ENCODE measurements at regions not wholly inside any gene's neighbourhood (a gene's known extent, or its start where the extent isn't known, plus 50 kb on each side); places are given as distances from the start of the nearest gene placed in this dataset.
"Not testable (repeated sequence)": the region's sequence is repeated elsewhere in the genome, so short reads cannot be mapped to it uniquely, and the experiment has no call there.

GRCh38 chr18:30800800-30801199 lies 241.7 kb downstream of the DSC3 start:
- Histone ChIP-seq H3K36me3 (no peaks in the 10 kb centered on the region), H3K4me3 (no peak overlapping the region), H3K9me3 (ENCODE audit: low read depth) (no peaks in the 10 kb centered on the region), H3K4me1 (ENCODE audit: low read depth) (no peaks in the 10 kb centered on the region), H3K27ac (no peak overlapping the region), H3K27me3 (no peaks in the 10 kb centered on the region)
- no peak for DNase-seq (ENCODE audit: low read depth in 1 of 2, low spot score in 1 of 2)
- TF ChIP-seq, protein P1, sequence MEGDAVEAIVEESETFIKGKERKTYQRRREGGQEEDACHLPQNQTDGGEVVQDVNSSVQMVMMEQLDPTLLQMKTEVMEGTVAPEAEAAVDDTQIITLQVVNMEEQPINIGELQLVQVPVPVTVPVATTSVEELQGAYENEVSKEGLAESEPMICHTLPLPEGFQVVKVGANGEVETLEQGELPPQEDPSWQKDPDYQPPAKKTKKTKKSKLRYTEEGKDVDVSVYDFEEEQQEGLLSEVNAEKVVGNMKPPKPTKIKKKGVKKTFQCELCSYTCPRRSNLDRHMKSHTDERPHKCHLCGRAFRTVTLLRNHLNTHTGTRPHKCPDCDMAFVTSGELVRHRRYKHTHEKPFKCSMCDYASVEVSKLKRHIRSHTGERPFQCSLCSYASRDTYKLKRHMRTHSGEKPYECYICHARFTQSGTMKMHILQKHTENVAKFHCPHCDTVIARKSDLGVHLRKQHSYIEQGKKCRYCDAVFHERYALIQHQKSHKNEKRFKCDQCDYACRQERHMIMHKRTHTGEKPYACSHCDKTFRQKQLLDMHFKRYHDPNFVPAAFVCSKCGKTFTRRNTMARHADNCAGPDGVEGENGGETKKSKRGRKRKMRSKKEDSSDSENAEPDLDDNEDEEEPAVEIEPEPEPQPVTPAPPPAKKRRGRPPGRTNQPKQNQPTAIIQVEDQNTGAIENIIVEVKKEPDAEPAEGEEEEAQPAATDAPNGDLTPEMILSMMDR (IDR thresholded peaks at IDR 0.05; ENCODE audit: low read depth, low read length): no peak

- Histone ChIP-seq H3K27ac (no peak overlapping the region), H3K4me1 (ENCODE audit: low read depth) (no peaks in the 10 kb centered on the region), H3K36me3 (no peaks in the 10 kb centered on the region), H3K9me3 (ENCODE audit: low read depth) (no peaks in the 10 kb centered on the region), H3K27me3 (no peaks in the 10 kb centered on the region), H3K4me3 (no peak overlapping the region)
- DNase-seq (ENCODE audit: low read depth in 1 of 2, low spot score in 1 of 2): no peak
- TF ChIP-seq, protein P1 (IDR thresholded peaks at IDR 0.05; ENCODE audit: low read depth, low read length): no peak
These were observed 250.5 kb downstream of the DSC3 start for GRCh38 chr18:30792051-30792450.

- H3K27me3 ChIP-seq; H3K4me3 ChIP-seq; H3K4me1 ChIP-seq (ENCODE audit: low read depth); H3K36me3 ChIP-seq; H3K27ac ChIP-seq; H3K9me3 ChIP-seq (ENCODE audit: low read depth); DNase-seq (ENCODE audit: low read depth in 1 of 2, low spot score in 1 of 2): not testable (repeated sequence)
These were observed 254.0 kb downstream of the DSC3 start for GRCh38 chr18:30788411-30788991.

DNA sequence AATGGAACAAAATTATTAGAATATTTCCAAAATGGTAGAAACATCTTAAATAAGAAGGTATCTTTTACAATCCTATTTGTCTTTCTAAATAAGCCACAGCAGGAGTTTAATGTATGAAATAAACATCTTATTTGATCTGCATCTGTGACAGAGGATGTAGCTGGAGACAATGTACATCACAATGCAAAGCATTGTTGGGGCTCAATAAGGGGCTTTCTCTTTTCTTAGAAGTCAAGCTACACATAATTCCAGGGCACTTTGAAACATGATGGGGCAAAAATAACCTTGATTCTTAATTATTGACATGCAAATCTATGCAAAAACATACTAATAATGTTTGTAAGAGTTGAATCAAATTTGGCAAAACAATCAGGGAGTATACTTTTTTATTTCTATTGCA lies 255.1 kb downstream of the DSC3 start:
- H3K27ac ChIP-seq: no peak overlapping the region
- no peak overlapping the region for H3K4me3 ChIP-seq

DNA sequence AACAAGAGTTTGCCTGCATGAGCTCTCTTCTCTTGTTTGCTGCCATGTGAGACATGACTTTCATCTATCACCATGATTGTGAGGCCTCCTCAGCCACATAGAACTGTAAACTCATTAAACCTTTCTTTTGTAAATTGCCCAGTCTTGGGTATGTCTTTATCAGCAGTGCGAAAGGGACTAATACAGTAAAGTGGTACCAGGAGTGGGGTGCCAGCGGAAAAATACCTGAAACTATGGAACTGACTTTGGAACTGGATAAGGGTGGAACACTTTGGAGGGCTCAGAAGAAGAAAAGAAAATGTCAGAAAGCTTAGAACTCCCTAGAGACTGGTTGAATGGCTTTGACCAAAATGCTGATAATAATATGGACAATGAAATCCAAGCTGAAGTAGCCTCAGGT lies 260.9 kb downstream of the DSC3 start:
- no peaks in the 10 kb centered on the region for H3K36me3 ChIP-seq
- H3K4me1 ChIP-seq (ENCODE audit: low read depth): no peaks in the 10 kb centered on the region
- no peaks in the 10 kb centered on the region for H3K27me3 ChIP-seq
- TF ChIP-seq, protein P1 (IDR thresholded peaks at IDR 0.05; ENCODE audit: low read depth, low read length): no peak
- H3K4me3 ChIP-seq: no peak overlapping the region
- no peak for DNase-seq (ENCODE audit: low read depth in 1 of 2, low spot score in 1 of 2)
- no peaks in the 10 kb centered on the region for H3K9me3 ChIP-seq (ENCODE audit: low read depth)
- H3K27ac ChIP-seq: no peak overlapping the region

More for the DNA sequence above, 255.1 kb downstream of the DSC3 start:
- TF ChIP-seq, protein P1 (IDR thresholded peaks at IDR 0.05; ENCODE audit: low read depth, low read length): no peak
- Histone ChIP-seq H3K4me1 (ENCODE audit: low read depth) (no peaks in the 10 kb centered on the region), H3K36me3 (no peaks in the 10 kb centered on the region), H3K27me3 (no peaks in the 10 kb centered on the region), H3K9me3 (ENCODE audit: low read depth) (no peaks in the 10 kb centered on the region)
- DNase-seq (ENCODE audit: low read depth in 1 of 2, low spot score in 1 of 2): no peak

- H3K27ac ChIP-seq: no peak overlapping the region
- H3K4me1 ChIP-seq (ENCODE audit: low read depth): no peaks in the 10 kb centered on the region
- no peak overlapping the region for H3K4me3 ChIP-seq
- DNase-seq (ENCODE audit: low read depth in 1 of 2, low spot score in 1 of 2): no peak
- TF ChIP-seq, protein P1 (IDR thresholded peaks at IDR 0.05; ENCODE audit: low read depth, low read length): no peak
- no peaks in the 10 kb centered on the region for H3K27me3 ChIP-seq
- no peaks in the 10 kb centered on the region for H3K36me3 ChIP-seq
- no peaks in the 10 kb centered on the region for H3K9me3 ChIP-seq (ENCODE audit: low read depth)
These were observed 266.9 kb downstream of the DSC3 start for GRCh38 chr18:30775629-30776028.

GRCh38 chr18:30772170-30772569 lies 270.4 kb downstream of the DSC3 start:
- DNase-seq (ENCODE audit: low read depth in 1 of 2, low spot score in 1 of 2); H3K9me3 ChIP-seq (ENCODE audit: low read depth); H3K27me3 ChIP-seq; H3K27ac ChIP-seq; H3K4me3 ChIP-seq; H3K36me3 ChIP-seq; H3K4me1 ChIP-seq (ENCODE audit: low read depth): not testable (repeated sequence)
